GM20000 (cell line): ENCODE measurements at regions not wholly inside any gene's neighbourhood (a gene's known extent, or its start where the extent isn't known, plus 50 kb on each side); places are given as distances from the start of the nearest gene placed in this dataset.
"Not testable (repeated sequence)": the region's sequence is repeated elsewhere in the genome, so short reads cannot be mapped to it uniquely, and the experiment has no call there.

ENCODE experiments used
- DNase-seq: peaks from one replicate; pipeline ENCODE4 v3.0.0; 2012; ENCODE audit warnings: low spot score
- CTCF ChIP-seq: IDR thresholded peaks from 2 replicates; pipeline ENCODE4 v1.5.1; 2012; ENCODE audit warnings: mild to moderate bottlenecking, control low read depth; ENCODE audit errors: extremely low read depth, missing control alignments

DNA sequence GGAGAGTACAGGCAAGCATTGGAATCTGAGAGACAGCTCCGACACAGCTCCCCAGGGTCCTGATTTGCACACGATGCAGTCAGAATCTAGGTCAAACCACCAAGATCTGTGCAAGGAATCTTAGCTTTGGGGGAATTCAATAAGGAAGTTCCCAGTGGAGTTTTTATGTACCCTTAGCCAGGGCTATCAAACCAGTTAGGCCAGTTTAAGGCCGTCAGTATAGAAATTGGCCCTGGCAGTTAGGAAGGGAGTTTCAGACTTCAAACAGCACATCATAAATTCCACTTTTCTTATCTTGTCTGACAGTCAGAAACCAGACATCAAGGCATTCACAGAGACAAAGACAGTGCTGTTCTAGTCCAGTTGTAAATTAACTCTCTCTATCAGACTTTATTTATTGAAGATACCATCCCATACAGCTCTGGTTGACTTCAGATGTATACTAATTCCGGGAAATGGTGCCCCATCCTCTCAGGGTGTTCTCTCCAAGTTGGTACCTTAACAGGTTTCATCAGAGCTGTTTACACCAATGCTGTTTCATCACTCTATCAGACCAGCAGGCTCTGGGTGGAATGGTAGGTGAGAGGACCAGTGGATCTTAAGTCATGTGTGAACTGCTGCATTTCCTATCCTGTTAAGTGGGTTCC is 157.5 kb upstream of the ATF7IP start:
- DNase-seq = no peak
- no peak for TF ChIP-seq CTCF

DNA sequence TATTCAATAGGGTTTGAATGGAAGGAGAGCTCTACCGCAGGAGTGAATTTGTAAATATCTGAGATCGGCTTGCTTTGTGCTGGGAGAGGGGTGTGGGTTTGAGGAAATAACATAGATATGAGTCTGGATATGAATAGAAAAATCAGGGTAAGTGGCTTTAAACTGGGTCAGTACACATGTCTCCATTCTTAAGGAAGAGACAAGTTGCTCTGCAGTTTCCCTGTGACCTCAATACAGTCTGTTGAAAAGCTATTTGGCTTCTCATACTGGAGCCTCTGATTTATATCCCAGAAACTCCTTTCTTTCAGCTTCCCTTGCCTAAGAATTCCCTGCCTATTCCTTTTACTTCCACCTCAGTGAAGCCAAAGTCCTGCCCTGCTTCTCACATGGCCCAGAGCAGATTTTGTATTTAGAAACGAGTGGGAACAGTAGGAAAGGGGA is 153.5 kb upstream of the ATF7IP start:
- TF ChIP-seq CTCF = no peak
- DNase-seq = no peak

GRCh38 chr12:14213542-14213941 is 151.9 kb upstream of the ATF7IP start:
- DNase-seq = no peak

GRCh38 chr12:14214495-14214894 is 151.0 kb upstream of the ATF7IP start:
- no peak for TF ChIP-seq CTCF

More at GRCh38 chr12:14213542-14213941, 151.9 kb upstream of the ATF7IP start:
- TF ChIP-seq CTCF = no peak

GRCh38 chr12:14215949-14216348 is 149.5 kb upstream of the ATF7IP start:
- DNase-seq = not testable (repeated sequence)

More at GRCh38 chr12:14214495-14214894, 151.0 kb upstream of the ATF7IP start:
- no peak for DNase-seq

DNA sequence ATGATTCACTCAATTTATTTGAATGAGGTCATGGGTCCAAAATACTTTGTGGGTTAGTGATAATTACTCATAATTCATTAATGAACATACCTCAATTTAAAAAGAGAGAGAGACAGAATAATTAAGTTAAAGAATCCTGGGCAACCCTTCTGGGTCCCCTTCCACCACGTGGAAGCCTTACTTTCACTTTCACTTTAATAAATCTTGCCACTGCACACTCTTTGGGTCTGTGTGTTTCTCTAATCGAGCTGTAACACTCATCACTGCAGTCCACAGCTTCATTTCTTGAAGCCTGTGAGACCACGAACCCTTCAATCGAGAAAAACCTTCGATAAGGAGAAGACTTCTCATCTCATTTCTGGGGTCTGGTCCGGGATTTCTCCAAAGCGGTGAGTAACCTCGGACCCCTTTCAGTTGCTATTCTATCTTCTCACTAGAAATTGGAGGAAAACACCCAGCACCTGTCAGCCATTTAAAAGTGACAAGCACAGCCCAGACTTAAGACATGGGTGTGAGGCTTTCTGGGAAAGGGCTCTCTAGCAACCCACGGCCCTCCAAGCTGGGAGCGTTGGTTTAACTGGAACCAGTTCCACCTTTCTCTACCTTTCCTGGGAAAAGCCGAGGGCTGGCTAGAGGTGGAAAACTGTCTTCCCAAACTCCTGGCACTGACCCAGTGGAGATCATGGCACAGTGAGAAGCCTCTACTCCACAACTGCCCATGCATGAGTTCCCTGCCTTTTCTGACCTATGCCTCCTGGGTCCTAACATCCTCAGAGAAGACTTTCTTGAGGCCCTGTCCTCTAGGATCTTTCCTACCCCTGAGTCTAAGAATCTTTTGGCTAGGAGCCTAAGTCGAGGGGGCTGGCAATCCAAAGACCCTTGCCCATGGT is 148.8 kb upstream of the ATF7IP start:
- no peak for TF ChIP-seq CTCF
- DNase-seq = no peak

- TF ChIP-seq CTCF = no peak
- no peak for DNase-seq
Measured at GRCh38 chr12:14219156-14219555, 146.3 kb upstream of the ATF7IP start.

DNA sequence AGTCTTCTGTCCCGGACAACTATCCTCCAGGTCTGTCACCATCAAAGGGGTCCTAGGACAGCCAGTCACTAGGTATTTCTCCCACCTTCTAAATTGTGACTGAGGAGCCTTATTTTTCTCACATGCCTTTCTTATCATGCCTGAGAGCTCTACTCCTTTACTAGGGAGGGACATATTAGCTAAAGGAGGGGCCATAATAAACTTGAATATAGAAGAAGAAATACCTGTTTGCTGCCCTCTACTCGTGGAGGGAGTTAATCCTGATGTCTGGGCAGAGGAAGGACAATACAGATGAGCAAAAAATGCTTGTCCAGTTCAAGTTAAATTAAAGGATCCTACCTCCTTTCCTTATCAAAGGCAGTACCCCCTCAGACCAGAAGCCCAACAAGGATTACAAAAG is 145.8 kb upstream of the ATF7IP start:
- DNase-seq = not testable (repeated sequence)
